Glomerular visceral epithelial cell (primary cell): ENCODE measurements at regions not wholly inside any gene's neighbourhood (a gene's known extent, or its start where the extent isn't known, plus 50 kb on each side); places are given as distances from the start of the nearest gene placed in this dataset.
A peak's percentile ranks its signal among the peaks of the same experiment; 100 is the strongest.
"Not testable (repeated sequence)": the region's sequence is repeated elsewhere in the genome, so short reads cannot be mapped to it uniquely, and the experiment has no call there.

ENCODE experiments used
- DNase-seq: peaks from one replicate; pipeline ENCODE4 v3.0.0-alpha.2; 2016; ENCODE audit errors: extremely low spot score

- no peak for DNase-seq
Observed at GRCh38 chr7:67359900-67360299, 363.3 kb downstream of the TYW1 start.

GRCh38 chr7:67361150-67361549, 364.5 kb downstream of the TYW1 start:
- DNase-seq = no peak

- no peak for DNase-seq
Observed at GRCh38 chr7:67364441-67365017, 367.9 kb downstream of the TYW1 start.

GRCh38 chr7:67371429-67372305, 375.0 kb downstream of the TYW1 start:
- peak; percentile 73 for DNase-seq

- not testable (repeated sequence) for DNase-seq
Observed at GRCh38 chr7:67373389-67373788, 376.8 kb downstream of the TYW1 start.

- no peak for DNase-seq
Observed at GRCh38 chr7:67375427-67375826, 378.8 kb downstream of the TYW1 start.

- peak; percentile 36 for DNase-seq
Observed at GRCh38 chr7:67377939-67378862, 381.6 kb downstream of the TYW1 start.

GRCh38 chr7:67380326-67380725, 383.7 kb downstream of the TYW1 start:
- no peak for DNase-seq

- no peak for DNase-seq
Observed at GRCh38 chr7:67380858-67381257, 384.2 kb downstream of the TYW1 start.

- DNase-seq = no peak
Observed at GRCh38 chr7:67387851-67388250, 391.2 kb downstream of the TYW1 start.

- no peak for DNase-seq
Observed at GRCh38 chr7:67391168-67391567, 394.5 kb downstream of the TYW1 start.

GRCh38 chr7:67392596-67393438, 396.2 kb downstream of the TYW1 start:
- DNase-seq = no peak

GRCh38 chr7:67393903-67394302, 397.3 kb downstream of the TYW1 start:
- DNase-seq = no peak

- DNase-seq = no peak
Observed at GRCh38 chr7:67398916-67399315, 402.3 kb downstream of the TYW1 start.

GRCh38 chr7:67401492-67401891, 404.9 kb downstream of the TYW1 start:
- DNase-seq = no peak

GRCh38 chr7:67402280-67402679, 405.6 kb downstream of the TYW1 start:
- DNase-seq = no peak

GRCh38 chr7:67406976-67407375, 410.3 kb downstream of the TYW1 start:
- DNase-seq = no peak

- no peak for DNase-seq
Observed at GRCh38 chr7:67407392-67408071, 410.9 kb downstream of the TYW1 start.

- no peak for DNase-seq
Observed at GRCh38 chr7:67408109-67408508, 411.5 kb downstream of the TYW1 start.

- DNase-seq = no peak
Observed at GRCh38 chr7:67413670-67414069, 417.0 kb downstream of the TYW1 start.

GRCh38 chr7:67414858-67415257, 418.2 kb downstream of the TYW1 start:
- no peak for DNase-seq
